ENCODE measurements at regions not wholly inside any gene's neighbourhood (a gene's known extent, or its start where the extent isn't known, plus 50 kb on each side); places are given as distances from the start of the nearest gene placed in this dataset.

GRCh38 chr1:54497338-54497737 lies 50.7 kb upstream of the ACOT11 start:
- TF ChIP-seq CTCF (conservative IDR thresholded peaks at IDR 0.05; ENCODE audit: low read depth, low read length): no peak
- no peak for TF ChIP-seq EZH2 (IDR thresholded peaks at IDR 0.05; ENCODE audit: low read length, unreplicated experiment)

All from PC-3 (cell line).